GM08714 (cell line): ENCODE measurements at regions not wholly inside any gene's neighbourhood (a gene's known extent, or its start where the extent isn't known, plus 50 kb on each side); places are given as distances from the start of the nearest gene placed in this dataset.

Experiments
- H3K4me3 ChIP-seq: fragments of 200-500 bp; sonication (Bioruptor generic); 2 replicates; pipeline ENCODE4 v1.5.1; 2014; ENCODE audit warnings: mild to moderate bottlenecking, low read length, inconsistent platforms
- ZNF274 ChIP-seq: IDR thresholded peaks from 2 replicates; pipeline ENCODE4 v1.6.1; 2012; ENCODE audit warnings: mild to moderate bottlenecking, low read depth, low read length

- no peak for TF ChIP-seq ZNF274
- H3K4me3 ChIP-seq = no peak overlapping the region
These were observed 64.8 kb upstream of the LPP start for GRCh38 chr3:188088948-188089685.

DNA sequence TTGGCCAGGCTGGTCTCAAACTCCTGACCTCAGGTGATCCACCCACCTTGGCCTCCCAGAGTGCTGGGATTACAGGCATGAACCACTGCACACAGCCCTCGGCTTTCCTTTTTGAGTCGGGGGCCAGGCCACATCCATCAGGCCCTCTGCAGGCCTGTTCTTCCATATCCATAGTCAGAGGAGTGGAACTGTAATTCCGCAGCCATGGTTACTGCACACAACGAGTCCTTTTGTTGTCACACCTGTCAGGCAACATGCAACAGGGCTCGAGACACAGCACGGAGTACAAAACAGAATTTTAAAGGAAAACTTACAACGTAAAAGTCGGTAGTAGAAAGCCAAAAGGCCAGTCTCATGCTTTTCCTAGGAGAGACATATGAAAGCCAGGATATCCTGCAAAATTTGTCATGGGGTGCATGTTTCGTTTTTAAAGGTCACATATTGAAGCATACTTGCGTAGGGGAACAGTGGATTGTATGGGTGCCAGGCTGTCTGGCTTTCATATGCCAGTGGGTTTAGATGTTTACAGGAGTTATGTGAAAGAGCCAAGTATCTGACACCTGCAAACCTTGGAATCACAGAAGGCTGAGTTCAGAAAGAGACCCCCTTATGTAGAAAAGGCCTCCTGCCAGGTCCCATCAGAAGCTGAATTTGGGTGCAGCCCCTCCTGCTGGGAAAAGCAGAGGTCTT lies 63.2 kb upstream of the LPP start:
- no peak for TF ChIP-seq ZNF274
- no peak overlapping the region for H3K4me3 ChIP-seq

DNA sequence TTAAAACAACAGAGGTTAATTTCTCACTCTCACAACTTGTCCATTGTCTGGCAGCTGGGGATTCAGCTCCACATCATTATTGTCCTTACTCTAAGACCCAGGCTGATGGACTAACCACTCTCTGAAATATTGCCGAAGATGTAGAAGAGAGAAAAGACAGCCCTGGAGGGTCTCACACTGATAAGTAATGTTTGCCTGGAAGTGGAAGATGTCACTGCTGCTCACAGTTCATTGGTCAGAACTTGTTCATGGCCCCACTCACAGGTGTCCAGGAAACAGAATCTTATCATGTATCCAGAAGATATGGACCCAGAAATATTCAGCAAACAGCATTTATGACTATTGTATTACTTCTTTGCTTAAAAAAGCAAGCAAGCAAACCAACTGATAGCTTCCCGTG lies 62.2 kb upstream of the LPP start:
- H3K4me3 ChIP-seq = no peak overlapping the region
- no peak for TF ChIP-seq ZNF274

GRCh38 chr3:188092648-188093047 lies 61.3 kb upstream of the LPP start:
- H3K4me3 ChIP-seq = no peak overlapping the region
- no peak for TF ChIP-seq ZNF274

DNA sequence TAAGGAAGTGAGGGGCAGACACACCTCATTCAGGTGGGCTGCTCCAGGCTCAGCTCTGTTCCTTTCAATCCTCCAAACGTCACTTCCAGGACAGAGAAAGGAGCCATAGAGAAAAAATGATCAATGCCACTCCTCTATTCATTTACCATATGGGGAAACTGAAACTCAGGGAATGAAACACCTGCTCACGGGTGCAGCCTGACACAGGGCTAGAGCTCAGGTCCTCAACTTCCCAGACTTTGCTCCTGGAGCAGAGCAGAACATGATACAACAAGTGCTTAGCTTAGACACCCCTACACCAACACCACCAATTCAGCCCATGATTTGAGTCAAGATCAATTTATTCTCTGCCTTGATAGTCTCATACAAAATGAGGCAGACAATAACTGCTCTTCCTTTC lies 58.5 kb upstream of the LPP start:
- no peak overlapping the region for H3K4me3 ChIP-seq
- TF ChIP-seq ZNF274 = no peak

DNA sequence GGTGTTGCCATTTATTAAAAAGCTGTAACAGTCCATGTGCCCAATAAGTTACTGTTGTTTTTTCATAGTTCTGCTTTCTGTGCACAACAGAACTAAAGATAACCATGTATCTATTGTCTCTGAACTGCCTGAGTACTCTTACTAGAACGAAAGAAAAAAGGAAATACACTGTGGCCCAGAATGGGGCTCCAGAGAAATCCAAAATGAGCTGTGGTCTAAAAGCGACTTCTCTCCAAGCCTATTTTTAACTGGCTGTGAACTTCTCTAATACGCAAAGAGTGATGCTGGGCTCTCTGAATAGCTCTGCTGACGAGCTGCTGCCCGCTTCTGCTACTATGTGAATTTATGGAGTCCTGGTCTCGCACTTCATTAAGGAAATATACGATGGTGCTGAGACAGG lies 56.2 kb upstream of the LPP start:
- no peak overlapping the region for H3K4me3 ChIP-seq
- TF ChIP-seq ZNF274 = no peak

GRCh38 chr3:188099907-188100306 lies 54.0 kb upstream of the LPP start:
- no peak overlapping the region for H3K4me3 ChIP-seq
- TF ChIP-seq ZNF274 = no peak

- TF ChIP-seq ZNF274 = no peak
- H3K4me3 ChIP-seq = no peak overlapping the region
These were observed 51.0 kb upstream of the LPP start for GRCh38 chr3:188102861-188103547.

DNA sequence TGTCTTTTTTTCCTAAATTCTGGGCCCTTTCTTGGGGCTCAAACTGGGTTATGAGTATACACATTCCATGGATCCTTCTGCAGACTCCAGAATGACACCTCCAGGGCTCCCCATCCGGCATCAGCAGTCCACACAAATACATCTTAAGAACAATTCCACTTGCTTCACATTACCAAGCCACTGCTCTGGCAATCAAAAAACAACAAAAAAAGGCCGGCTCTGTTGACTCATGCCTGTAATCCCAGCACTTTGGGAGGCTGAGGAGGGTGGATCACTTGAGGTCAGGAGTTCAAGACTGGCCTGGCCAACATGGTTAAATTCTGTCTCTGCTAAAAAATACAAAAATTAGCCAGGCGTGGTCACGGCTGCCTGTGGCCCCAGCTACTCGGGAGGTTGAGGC lies 49.9 kb upstream of the LPP start:
- H3K4me3 ChIP-seq = no peak overlapping the region
- TF ChIP-seq ZNF274 = no peak
